ENCODE measurements at regions not wholly inside any gene's neighbourhood (a gene's known extent, or its start where the extent isn't known, plus 50 kb on each side); places are given as distances from the start of the nearest gene placed in this dataset.
"Not testable (repeated sequence)": the region's sequence is repeated elsewhere in the genome, so short reads cannot be mapped to it uniquely, and the experiment has no call there.

DNA sequence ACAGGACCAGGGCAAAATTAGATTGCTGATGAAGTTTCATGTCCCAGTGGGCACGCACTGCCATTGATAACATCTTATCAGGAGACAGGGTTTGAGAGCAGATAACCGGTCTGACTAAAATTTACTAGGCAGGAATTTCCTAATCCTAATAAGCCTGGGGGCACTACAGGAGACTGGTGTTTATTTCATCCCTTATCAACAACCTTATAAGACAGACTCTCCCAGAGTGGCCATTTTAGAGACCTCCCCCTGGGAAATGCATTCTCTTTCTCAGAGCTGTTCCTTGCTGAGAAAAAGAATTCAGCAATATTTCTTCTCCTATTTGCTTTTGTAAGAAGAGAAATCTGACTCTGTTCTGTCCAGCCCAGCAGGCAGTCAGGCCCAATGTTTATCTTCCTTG is 423.4 kb upstream of the IMPG1 start:
- no peak for DNase-seq

DNA sequence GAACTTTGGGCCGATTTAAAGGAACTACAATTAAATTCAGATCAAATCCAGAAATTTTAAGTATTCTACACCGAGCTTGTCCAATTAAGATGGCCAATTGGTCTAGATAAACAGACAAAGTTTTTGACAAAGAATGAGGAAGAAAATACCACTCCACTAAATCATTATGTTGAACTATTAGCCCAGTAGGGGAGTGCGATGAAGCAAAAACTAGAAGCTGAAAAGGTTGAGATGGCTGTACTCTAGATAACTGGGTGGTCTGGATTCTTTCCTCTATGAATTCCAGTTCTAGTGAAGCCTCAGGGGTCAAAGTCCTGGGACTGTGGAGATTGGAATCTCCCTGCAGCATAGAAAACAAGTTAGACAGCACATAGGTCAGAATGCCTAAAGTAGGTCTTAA is 418.9 kb upstream of the IMPG1 start:
- not testable (repeated sequence) for DNase-seq

DNA sequence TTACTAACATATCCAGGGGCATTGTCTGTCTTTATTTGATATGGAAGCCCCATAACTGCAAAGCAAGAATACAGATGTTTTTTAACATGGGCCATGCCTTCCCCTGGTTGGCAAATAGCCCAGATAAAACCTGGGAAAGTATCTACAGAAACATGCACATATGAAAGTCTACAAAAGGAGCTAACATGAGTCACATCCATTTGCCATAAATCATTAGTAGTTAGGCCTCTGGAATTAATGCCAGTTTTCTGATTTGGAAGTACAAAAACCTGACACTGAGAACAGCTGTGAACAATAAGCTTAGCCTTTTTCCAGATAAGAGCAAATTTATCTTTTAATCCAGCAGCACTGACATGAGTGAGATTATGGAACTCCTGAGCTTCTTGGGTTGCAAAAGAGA is 418.0 kb upstream of the IMPG1 start:
- no peak for DNase-seq

DNA sequence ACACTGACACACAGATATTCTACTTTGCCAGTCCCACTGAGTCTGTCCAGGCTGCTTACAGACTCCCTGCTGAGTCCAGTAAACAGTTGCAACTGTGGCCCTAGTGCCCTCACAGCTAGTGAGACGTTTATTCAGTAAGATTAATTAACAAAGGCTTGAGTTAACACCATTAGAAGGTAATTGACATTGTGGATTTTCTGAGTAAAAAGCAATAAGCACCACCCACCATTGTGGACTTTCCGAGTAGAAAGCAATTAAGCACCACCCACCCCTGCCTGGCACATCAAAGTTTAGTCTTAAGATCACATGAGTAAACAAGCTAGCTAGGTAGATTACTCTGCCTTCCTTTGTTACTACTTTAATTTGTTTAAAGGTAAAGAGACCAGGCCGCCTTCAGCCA is 408.6 kb upstream of the IMPG1 start:
- DNase-seq, result no peak

DNA sequence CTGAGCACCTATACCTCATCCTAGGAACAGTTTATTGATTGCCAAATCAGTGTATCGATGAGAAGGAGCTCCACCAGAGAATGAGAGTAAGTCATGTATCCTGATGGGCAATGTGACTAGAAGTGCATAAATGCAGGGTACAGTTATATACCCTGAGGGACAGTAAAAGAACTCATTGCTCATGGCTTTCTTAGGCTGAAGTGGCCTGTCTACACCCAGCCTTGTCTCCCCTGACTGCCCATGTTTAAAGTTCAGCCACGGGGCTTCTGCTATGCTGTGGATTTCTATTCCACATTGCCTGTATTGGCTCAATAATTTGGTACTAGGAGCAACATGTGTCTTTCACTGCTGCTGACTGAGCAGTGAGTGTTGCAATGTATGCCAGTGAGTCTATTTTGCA is 400.4 kb upstream of the IMPG1 start:
- DNase-seq, result no peak

DNA sequence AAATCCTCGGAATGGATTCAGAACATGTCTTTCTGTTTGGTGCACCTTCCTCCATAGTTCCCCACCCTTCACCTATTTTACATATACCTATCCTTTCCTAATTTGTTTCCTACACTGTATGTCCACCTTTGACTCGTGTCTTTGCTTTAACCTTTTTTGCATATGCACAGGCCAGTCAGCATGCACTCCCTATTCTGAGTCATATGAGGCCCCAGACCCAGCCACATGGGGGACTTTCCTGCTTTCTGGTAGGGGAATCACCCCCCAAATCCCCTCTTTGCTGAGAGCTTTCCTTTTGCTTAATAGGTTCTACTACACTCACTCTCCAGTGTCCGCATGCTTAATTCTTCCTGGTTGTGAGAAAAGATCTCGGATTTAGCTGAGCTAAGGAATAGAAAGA is 393.8 kb upstream of the IMPG1 start:
- no peak for DNase-seq

DNA sequence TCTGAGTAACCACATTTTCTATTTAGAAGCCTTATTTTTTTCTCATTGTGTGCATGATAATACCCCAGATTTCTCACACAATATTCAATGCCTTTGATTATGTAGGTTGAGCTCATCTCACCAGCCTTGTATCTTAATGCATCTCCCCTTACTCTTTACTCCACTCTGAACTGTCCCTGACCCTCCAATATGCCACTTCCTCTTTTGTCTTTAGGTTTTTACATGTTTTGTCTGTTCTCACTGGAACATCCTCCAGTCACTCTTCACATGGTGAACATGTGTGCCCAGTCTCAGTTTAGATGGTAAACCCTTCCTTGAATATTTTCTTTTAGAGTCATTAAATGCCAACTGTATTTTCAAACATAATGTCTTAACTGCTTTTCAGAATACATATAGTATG is 392.9 kb upstream of the IMPG1 start:
- DNase-seq, result no peak

DNA sequence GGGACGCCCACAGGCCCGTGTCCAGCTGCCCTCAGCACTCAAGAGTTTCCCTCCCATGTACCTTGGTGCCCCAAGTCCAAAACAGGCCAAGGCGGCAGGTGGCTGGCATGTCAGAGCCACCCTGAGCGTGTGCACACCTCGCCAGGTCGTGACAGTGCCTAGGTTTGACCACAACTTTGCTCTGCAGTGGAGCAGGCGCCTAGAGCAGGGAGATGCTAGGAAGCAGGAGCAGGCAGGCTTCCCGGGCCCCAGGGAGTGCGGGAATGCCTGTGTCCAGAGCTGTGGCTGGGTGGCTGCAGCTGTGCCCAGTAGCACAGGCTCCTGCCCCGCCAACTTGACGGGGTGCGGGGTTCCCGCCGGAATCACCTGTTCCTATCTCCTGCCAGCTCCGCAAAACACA is 380.8 kb upstream of the IMPG1 start:
- DNase-seq, result no peak

DNA sequence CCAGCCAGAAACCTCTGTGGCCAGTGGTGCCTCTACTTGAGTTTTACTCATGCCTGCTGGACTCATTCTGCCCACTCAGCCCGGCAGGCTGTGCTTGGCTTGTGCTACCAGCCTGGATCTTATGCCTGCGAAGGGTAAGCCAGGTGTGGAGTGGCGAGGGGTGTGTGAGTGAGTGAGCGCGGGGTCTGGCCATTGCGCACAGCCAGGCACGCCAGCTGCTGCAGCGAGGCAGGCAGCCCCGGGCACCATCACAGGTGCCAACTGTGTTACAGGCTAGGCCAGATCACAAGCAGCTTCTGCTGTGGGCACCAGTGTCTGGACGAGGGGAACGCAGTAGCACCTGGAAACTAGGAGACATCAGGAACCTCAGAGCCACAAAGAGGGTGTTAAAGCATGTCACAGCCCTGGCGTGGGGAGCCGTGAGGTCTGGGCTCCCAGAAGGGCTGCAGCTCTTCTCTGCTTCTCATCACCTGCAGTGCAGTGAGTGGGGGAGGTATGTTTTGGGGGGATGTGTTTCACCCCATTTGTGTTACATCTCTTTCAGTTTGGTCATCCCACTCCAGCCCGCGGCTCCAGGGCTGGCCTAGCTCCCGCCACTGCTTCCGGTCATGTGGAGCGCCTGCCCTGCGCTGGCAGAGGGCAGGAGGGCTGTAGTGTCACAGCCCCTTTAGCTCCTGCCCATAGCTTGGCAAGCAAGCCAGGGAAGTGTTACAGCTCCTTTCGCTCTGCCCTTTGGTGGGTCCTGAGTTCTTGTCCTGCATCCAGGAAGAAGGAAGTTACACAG is 379.7 kb upstream of the IMPG1 start:
- DNase-seq, result no peak

DNA sequence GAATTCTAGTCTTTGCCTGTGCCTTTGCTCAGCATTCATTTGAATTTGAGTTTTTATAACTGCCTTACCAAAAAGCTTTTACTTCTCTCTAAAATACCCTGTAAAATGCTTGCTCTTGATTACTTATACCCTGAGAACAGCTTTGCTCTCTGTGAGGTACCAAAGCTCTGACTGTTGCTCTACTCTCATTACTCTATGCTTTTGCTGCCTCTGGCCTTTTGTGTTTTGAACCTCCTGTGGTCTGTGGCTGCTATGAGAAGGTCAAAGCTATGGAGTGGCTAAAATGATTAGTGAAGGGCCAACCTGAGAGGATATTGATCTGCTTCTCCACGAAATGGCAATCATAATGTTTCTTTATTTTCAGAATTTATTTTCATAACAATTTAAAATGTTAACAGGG is 375.6 kb upstream of the IMPG1 start:
- no peak for DNase-seq

DNA sequence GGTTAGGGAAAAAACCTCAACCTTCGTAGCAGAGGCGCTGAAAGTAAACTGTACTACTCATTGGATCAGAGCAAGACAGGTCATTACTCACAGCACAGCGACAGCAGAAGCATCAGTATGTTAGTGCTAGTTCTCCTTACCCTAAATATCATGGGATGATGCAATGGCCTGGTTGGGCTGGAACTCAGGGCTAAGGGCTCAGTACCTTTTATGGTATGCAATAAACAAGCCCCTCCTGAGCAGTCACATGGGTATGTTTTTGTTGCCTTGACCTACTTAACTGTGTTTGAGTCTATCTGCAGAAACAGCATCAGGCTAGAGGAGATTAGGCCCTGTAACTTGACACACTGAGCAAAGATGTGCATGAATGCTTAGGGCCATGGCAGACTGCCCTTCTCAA is 369.4 kb upstream of the IMPG1 start:
- DNase-seq, result no peak

DNA sequence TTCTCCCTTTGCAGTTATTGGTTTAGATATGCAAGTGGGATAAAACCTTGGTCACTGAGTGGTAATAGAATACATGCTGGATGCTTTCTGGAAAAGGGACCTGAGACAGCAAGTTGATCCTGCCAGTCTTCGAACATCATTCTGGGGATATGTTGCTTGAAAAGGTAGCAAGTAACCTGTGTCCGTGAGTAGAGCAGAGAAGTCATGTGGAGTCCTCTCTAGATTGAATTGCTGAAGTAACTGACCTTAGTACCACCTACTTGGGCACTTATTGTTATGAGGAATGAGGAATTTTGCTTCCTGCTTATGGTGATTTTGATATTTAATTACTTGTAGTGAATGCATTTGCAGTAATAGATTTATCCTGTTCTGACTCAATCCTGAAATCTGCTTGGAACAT is 367.3 kb upstream of the IMPG1 start:
- DNase-seq, result no peak

DNA sequence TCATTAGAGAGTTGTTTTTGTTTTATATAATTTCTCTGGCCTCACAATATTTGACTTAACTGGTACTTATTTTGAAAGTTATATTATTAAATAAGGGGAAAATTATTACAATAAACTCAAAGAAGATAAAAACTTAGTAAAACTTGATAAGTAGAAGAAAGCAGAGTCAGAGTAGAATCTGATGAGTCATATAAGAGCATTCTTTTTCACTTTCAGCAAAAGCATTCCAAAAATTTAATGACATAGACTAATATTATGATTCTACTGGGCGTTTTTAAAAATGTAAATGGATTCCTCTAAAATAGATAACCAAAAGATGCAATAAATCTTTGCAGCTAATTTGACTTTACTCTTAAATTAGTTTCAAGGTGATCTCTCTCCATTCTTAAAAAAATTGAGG is 366.3 kb upstream of the IMPG1 start:
- DNase-seq, result no peak

DNA sequence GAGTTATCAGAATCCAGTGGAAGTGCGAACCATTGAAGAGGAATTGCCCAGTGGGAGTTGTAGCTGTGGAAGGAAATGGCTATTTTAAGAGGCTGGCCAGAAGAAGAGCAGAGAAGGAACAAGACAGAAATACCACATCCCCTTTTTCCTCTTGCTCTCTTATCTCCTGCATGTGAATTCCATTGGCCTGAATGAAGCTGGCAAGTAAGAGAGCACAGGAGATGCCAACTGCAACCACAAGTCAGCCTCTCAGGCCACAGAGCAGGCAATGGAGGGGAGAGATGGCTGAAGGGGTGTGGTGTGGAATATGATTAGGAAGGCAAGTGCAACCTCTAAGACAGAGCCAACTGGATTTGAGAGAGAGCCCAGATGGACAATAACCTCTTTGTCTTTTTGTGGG is 362.7 kb upstream of the IMPG1 start:
- DNase-seq, result no peak

DNA sequence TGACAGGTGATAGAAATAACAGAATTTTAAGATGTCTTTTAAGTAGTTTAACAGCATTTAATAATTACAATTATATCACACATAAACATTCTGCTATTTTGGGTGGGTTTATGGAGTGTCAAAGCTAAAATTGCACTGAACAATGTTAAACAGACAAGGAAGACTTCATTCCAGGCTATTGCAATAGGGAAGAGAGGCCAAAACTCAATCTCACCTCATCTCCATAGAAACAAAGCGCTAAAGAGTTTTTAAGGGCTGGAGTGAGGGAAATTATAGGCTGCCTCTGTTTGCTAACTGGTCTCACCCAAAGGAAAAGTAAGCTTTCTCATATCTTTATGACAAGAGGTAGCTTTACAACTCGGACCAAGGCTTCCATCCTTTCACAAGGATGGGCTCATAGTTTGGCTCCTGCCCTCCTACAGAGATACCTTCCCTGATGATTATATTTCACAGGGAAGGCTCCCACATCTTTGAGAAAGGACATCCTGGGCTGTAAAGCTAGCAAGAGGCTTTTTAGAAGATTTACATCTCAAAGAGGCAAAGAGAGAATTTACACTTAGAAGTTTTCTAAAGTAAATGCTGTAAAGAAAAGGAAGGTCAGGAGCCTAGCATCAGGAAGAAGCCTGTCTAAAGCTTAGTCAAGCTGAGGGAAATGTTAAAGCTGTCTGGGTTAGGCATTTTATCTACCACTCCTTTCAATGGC is 350.2 kb upstream of the IMPG1 start:
- DNase-seq, result no peak

DNA sequence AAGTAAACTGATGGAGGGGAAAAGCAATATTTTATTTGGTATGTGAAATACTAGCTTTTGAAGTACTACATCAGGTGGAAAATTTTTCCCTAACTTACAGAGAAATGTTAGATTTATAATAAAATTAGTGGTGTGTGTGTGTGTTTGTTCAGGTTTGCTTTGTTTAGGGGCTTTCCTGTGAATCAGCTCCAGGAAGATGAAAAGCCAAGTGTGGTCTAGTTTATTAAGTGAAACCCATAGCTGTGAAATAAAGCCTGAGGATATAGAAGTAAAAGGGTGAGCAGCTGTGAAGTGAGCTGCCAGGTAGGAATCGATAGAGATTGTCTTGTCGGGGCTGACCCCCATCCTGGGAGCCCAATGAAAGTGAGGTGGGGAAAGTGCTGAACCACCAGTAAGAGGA is 347.6 kb upstream of the IMPG1 start:
- DNase-seq, result no peak

DNA sequence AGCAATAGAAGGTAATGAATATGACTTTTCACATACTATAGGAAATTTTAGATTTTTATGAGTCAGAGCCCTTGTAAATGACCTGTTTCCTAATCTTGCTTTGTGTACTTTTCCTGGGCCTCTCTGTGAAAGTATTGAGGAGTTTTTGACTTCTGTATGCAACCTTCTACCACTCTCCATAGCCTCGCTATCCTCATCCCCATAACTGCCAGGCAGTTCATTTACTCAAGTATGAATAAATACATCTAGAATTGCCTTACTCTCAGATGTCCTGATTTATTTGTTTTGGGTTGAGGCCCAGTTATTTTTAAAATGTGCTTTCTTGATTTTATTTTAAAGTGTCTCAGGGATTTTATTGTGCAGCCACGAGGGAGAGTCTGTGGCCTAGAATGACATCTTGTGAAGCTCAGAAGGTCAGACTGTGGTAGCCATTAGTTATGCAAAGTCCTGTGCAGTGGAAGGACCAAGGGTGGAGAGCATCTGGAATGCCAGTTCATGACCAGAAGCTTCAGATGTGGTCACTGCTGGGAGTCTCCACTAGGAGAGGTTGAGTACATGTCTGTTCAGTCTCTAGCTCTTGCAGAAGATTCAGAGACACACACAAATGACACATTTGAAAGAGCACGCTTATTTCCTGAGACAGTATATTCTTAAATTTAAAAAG is 346.2 kb upstream of the IMPG1 start:
- DNase-seq, result no peak

DNA sequence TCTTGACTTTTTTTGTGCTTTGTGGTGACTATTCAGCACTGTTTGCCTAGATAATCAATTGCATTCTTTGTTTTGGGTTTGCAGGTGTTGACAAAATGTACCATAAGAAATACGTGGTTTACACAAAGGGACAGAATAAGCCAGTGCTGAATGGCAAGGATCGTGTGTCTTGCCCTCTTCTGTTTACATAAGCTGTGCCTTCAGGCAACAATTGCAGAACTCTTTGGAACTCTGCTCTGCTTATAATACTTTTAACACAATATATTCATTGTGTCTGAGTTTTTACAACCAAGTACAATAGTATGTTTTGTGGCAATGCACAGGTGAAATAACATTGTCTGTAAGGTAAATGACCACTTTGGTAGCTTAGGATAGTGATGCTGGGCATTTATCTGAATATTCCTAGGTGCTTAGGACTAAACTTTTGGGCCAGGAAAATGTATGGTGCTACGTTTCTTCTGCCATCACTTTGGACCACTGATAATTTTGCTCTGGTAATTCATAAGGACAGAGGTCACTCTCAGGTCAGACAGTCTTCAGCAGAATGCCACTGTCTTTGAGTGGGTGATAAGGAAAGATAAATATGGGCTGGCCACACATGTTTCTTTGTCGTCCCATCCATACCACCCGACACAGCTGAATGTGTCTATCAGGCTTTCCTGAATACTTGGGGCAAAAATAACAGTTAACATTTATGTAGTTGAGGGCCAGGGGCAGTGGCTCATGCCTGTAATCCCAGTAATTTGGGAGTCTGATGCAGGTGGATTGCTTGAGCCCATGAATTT is 344.6 kb upstream of the IMPG1 start:
- no peak for DNase-seq

DNA sequence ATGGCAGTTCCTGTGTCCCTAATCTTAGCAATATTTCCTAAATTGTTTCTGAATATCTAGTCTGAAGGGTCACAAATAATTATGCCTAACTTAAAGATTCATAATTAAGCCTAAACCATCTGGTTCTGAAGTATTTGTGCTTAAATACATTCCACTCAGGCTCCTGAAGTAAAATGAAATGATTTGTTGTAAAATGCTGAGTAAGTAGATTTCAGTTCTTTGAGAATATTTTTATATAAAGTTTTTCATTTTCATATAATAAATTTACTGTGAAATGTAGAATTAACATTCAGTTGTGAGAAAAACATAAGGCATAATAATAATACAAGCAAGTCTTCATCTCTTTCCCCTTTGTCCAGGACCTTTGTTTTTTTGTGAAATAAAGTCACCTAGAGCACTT is 330.6 kb upstream of the IMPG1 start:
- DNase-seq, result no peak

DNA sequence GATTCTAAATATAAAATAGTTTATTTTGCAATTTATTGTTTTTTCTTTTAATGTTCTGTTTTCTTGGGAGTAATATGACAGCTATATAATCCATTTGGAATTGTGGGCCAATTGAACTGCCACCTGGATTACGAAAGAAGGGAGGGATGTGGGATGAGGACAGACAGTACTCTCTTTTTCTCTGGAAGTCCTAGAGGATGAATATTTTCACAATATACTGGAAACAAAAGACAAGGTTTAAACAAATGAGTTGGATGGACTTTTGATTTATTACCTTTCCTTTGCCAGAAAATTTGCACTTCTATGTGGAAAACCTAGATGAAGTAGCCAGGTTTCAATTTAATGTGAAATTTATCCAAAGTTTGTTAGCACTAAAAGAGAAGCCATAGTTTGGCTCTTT is 325.5 kb upstream of the IMPG1 start:
- DNase-seq, result no peak

DNA sequence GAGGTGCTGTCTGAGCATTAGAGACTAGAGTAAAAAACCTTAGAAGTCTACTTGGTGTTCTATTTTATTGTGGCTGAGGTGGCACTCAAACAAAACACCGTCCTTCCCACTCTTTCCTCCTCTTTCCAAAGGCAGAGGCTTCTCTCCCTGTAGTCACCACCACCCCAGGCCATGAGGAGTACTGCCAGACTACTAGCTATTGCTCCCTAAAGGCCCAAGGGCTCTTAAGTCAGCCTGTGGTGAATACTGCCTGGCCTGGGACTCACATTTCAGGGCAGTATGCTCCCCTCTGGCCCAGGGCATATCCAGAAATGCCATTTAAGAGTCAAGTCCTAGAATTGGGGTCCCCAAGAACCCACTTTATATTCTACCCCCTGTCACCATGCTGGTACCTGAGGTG is 309.7 kb upstream of the IMPG1 start:
- no peak for DNase-seq

DNA sequence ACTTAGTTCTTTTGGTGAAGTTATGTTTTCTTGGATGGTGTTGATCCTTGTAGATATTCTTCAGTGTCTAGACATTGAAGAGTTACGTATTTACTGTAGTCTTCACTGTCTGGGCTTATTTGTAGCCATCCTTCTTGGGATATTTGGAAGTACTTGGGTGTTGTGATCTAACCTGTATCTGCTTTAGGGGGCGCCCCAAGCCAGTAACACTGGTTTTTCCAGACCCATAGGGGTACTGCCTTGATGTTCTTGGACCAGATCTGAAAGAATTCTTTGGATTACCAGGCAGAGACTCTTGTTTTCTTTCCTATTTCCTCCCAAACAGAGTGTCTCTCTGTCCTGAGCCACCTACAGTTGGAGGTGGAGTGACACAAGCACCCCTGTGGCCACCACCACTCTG is 309.1 kb upstream of the IMPG1 start:
- no peak for DNase-seq

DNA sequence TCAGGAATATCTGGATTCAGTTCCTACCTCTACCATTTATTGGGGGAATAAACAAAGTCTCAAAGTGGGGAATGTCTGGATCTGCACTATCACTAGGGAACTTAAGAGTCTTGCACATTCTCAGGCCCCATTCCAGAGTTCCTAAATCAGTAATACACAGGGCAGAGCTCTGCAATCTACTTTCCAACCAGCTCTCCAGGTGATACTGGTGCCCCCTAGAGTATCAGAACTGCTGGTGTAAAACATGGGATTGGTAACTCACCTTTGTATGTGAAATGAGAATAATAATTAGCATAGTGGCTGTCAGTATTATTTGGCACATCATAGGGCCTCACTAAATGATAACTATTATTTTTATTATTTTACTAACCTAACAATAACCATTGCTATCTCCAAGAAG is 278.8 kb upstream of the IMPG1 start:
- DNase-seq, result no peak

DNA sequence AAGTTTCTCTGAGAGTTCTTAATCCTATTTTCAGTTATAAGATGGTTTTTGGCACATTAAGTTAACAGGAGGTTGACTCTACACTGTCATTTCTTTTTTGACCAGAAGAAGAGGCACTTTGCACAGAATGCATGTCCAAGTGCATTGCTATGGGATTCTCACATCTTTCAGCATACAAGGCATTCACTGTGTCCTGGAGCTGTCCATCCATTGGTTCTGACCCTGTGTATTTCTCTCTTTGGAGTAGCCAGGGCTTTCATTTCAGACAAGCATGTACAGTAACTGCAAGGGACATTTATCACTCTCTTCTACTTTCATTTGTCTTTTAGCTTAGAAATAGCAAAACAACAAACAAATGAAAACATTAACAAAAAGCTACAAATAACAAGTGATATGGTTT is 275.1 kb upstream of the IMPG1 start:
- DNase-seq, result no peak
